ENCODE measurements at regions not wholly inside any gene's neighbourhood (a gene's known extent, or its start where the extent isn't known, plus 50 kb on each side); places are given as distances from the start of the nearest gene placed in this dataset.

- TF ChIP-seq, protein P1, sequence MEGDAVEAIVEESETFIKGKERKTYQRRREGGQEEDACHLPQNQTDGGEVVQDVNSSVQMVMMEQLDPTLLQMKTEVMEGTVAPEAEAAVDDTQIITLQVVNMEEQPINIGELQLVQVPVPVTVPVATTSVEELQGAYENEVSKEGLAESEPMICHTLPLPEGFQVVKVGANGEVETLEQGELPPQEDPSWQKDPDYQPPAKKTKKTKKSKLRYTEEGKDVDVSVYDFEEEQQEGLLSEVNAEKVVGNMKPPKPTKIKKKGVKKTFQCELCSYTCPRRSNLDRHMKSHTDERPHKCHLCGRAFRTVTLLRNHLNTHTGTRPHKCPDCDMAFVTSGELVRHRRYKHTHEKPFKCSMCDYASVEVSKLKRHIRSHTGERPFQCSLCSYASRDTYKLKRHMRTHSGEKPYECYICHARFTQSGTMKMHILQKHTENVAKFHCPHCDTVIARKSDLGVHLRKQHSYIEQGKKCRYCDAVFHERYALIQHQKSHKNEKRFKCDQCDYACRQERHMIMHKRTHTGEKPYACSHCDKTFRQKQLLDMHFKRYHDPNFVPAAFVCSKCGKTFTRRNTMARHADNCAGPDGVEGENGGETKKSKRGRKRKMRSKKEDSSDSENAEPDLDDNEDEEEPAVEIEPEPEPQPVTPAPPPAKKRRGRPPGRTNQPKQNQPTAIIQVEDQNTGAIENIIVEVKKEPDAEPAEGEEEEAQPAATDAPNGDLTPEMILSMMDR (conservative IDR thresholded peaks at IDR 0.05; ENCODE audit: low read length): no peak
- TF ChIP-seq EZH2phosphoT487 (IDR thresholded peaks at IDR 0.05; ENCODE audit: borderline replicate concordance, low read depth, low read length): no peak
Measured at GRCh38 chr21:41666641-41667081, 100.2 kb downstream of the RIPK4 start.
